SK-N-SH (cell line): ENCODE measurements at regions not wholly inside any gene's neighbourhood (a gene's known extent, or its start where the extent isn't known, plus 50 kb on each side); places are given as distances from the start of the nearest gene placed in this dataset.

Experiments used
- CTCF ChIA-PET: fragments of 300-600, 350-600 bp; formaldehyde crosslinking; extraction: SDS; loops from one replicate; lab custom pipeline; 2021; lab: Yijun Ruan, JAX
- POLR2A ChIA-PET: fragments of 350-600 bp; sonication (Branson Sonifier 250); formaldehyde crosslinking; extraction: SDS; loops from one replicate; lab custom pipeline; 2020; ENCODE audit warnings: antibody characterized with exemption, inconsistent platforms; lab: Yijun Ruan, JAX
- DNase-seq: peaks from one replicate; pipeline ENCODE4 v3.0.0; 2012
- H2AFZ ChIP-seq: fragments of 200-600 bp; sonication (generic); 2 replicates; pipeline ENCODE4 v1.8.1; 2016; ENCODE audit warnings: antibody characterized with exemption, mild to moderate bottlenecking, low read depth
- H3F3A ChIP-seq: fragments of 200-600 bp; sonication (generic); replicated peaks from 2 replicates; pipeline ENCODE3; 2016; ENCODE audit warnings: antibody characterized with exemption, mild to moderate bottlenecking; ENCODE audit not compliant: insufficient read depth
- H3K27ac ChIP-seq, 2 experiments: fragments of 200-500 bp in 1 of 2; fragments of 200-600 bp in 1 of 2; sonication (Bioruptor generic) in 1 of 2; sonication (generic), shearing (Covaris generic) in 1 of 2; 2 replicates each; pipeline versions ENCODE4 v1.5.1 to v1.6.1; 2014 to 2016; ENCODE audit warnings: low read depth in 2 of 2, inconsistent platforms in 1 of 2, low read length in 1 of 2, mild to moderate bottlenecking in 1 of 2, mixed read lengths in 1 of 2
- H3K27me3 ChIP-seq: fragments of 200-600 bp; sonication (generic), shearing (Covaris generic); 2 replicates; pipeline ENCODE4 v1.6.1; 2016; ENCODE audit warnings: mixed run types; ENCODE audit not compliant: insufficient read depth
- H3K36me3 ChIP-seq, 2 experiments: fragments of 200-500 bp in 1 of 2; fragments of 200-600 bp in 1 of 2; sonication (Bioruptor generic) in 1 of 2; sonication (generic) in 1 of 2; replicated peaks in 1 of 2; 2 replicates each; pipeline versions ENCODE3 to v1.5.1; 2014 to 2016; ENCODE audit warnings: low read length in 1 of 2, mild to moderate bottlenecking in 1 of 2; ENCODE audit not compliant: insufficient read depth in 2 of 2, control insufficient read depth in 1 of 2
- H3K4me1 ChIP-seq, 2 experiments: fragments of 200-500 bp in 1 of 2; fragments of 200-600 bp in 1 of 2; sonication (Bioruptor generic) in 1 of 2; sonication (generic), shearing (Covaris generic) in 1 of 2; 2 replicates each; pipeline versions ENCODE4 v1.5.1 to v1.6.1; 2014 to 2016; ENCODE audit warnings: low read depth in 1 of 2, low read length in 1 of 2, mixed run types in 1 of 2; ENCODE audit not compliant: insufficient read depth in 2 of 2, control insufficient read depth in 1 of 2
- H3K4me2 ChIP-seq: fragments of 200-600 bp; sonication (generic), shearing (Covaris generic); 2 replicates; pipeline ENCODE4 v1.6.1; 2017; ENCODE audit warnings: mixed run types
- H3K4me3 ChIP-seq, 2 experiments: fragments of 200-500 bp in 1 of 2; fragments of 200-600 bp in 1 of 2; sonication (Bioruptor generic) in 1 of 2; sonication (generic), shearing (Covaris generic) in 1 of 2; 2 replicates each; pipeline versions ENCODE4 v1.5.1 to v1.8.1; 2014 to 2016; ENCODE audit warnings: low read depth in 2 of 2, inconsistent platforms in 1 of 2, low read length in 1 of 2, mild to moderate bottlenecking in 1 of 2, mixed read lengths in 1 of 2, moderate library complexity in 1 of 2
- H3K79me2 ChIP-seq: fragments of 200-600 bp; sonication (generic); 2 replicates; pipeline ENCODE4 v1.8.1; 2017; ENCODE audit warnings: mild to moderate bottlenecking; ENCODE audit not compliant: insufficient read depth
- H3K9ac ChIP-seq: fragments of 200-600 bp; sonication (generic); 2 replicates; pipeline ENCODE4 v1.6.1; 2017; ENCODE audit warnings: mixed run types
- H3K9me2 ChIP-seq: fragments of 200-600 bp; sonication (generic); 2 replicates; pipeline ENCODE4 v1.6.1; 2017; ENCODE audit warnings: mixed run types
- H3K9me3 ChIP-seq: fragments of 200-600 bp; sonication (generic); 2 replicates; pipeline ENCODE4 v1.6.1; 2017; ENCODE audit warnings: mixed run types, mild to moderate bottlenecking, moderate library complexity
- H4K20me1 ChIP-seq: fragments of 200-600 bp; sonication (generic); 2 replicates; pipeline ENCODE4 v1.6.1; 2017; ENCODE audit warnings: mild to moderate bottlenecking, mixed run types; ENCODE audit not compliant: insufficient read depth
- CHD2 ChIP-seq: fragments of 150-350 bp; IDR thresholded peaks from 2 replicates; pipeline ENCODE4 v1.6.1; 2018; ENCODE audit warnings: low read length; ENCODE audit not compliant: partially characterized antibody
- EZH2phosphoT487 ChIP-seq: fragments of 200-600 bp; sonication (generic); IDR thresholded peaks from 2 replicates; pipeline ENCODE4 v1.6.1; 2017; ENCODE audit warnings: low read depth, mixed run types, mild to moderate bottlenecking, antibody characterized with exemption, moderate library complexity, borderline replicate concordance
- FOSL2 ChIP-seq: IDR thresholded peaks from 2 replicates; pipeline ENCODE4 v1.4.0; 2012; ENCODE audit warnings: low read depth, mild to moderate bottlenecking, moderate library complexity, borderline replicate concordance
- FOXJ3 ChIP-seq: sonication (generic); formaldehyde crosslinking; IDR thresholded peaks from 2 replicates; pipeline ENCODE4 v1.5.1; 2020; ENCODE audit warnings: mild to moderate bottlenecking, missing genetic modification reagents
- FOXM1 ChIP-seq: IDR thresholded peaks from 2 replicates; pipeline ENCODE4 v1.4.0; 2012; ENCODE audit warnings: low read depth, mild to moderate bottlenecking
- GABPA ChIP-seq: IDR thresholded peaks from 2 replicates; pipeline ENCODE4 v1.4.0; 2012; ENCODE audit warnings: low read depth, mild to moderate bottlenecking
- GATA2 ChIP-seq: sonication (generic); formaldehyde crosslinking; IDR thresholded peaks from 2 replicates; pipeline ENCODE4 v1.5.0; 2020; ENCODE audit warnings: mild to moderate bottlenecking, missing genetic modification reagents
- JUND ChIP-seq: IDR thresholded peaks from 2 replicates; pipeline ENCODE4 v1.4.0; 2012
- MXI1 ChIP-seq: IDR thresholded peaks from 2 replicates; pipeline ENCODE4 v1.6.1; 2012; ENCODE audit warnings: mild to moderate bottlenecking, low read depth, low read length, improper control_type of control experiment
- NFIC ChIP-seq: IDR thresholded peaks from 2 replicates; pipeline ENCODE4 v1.4.0; 2012; ENCODE audit warnings: borderline replicate concordance
- NRF1 ChIP-seq: IDR thresholded peaks from 2 replicates; pipeline ENCODE4 v1.6.1; 2012; ENCODE audit warnings: low read depth, mild to moderate bottlenecking, low read length
- POLR2AphosphoS5 ChIP-seq: IDR thresholded peaks from 2 replicates; pipeline ENCODE4 v1.6.1; 2012; ENCODE audit warnings: low read depth, low read length
- RCOR1 ChIP-seq: fragments of 150-350 bp; IDR thresholded peaks from 2 replicates; pipeline ENCODE4 v1.6.1; 2017; ENCODE audit warnings: antibody characterized with exemption, low read length
- RFX5 ChIP-seq: IDR thresholded peaks from 2 replicates; pipeline ENCODE4 v1.6.1; 2012; ENCODE audit warnings: mild to moderate bottlenecking, improper control_type of control experiment, low read length
- SMC3 ChIP-seq: IDR thresholded peaks from 2 replicates; pipeline ENCODE4 v1.6.1; 2012; ENCODE audit warnings: low read depth, low read length, improper control_type of control experiment
- TEAD4 ChIP-seq: IDR thresholded peaks from 2 replicates; pipeline ENCODE4 v1.4.0; 2012; ENCODE audit warnings: mild to moderate bottlenecking, borderline replicate concordance; ENCODE audit not compliant: insufficient read depth
- YY1 ChIP-seq: IDR thresholded peaks from 2 replicates; pipeline ENCODE4 v1.4.0; 2012; ENCODE audit warnings: low read depth, mild to moderate bottlenecking
- WGBS: methylation state at CpG from one replicate; pipeline ENCODE4 v1.1.6; 2017; ENCODE audit warnings: low lambda C conversion rate; 5-methylcytosine and 5-hydroxymethylcytosine counted together
- TF ChIP-seq, protein P1 (sequence below): IDR thresholded peaks from 2 replicates; pipeline ENCODE4 v1.4.0; 2012; ENCODE audit warnings: low read depth
- TF ChIP-seq, protein P2 (sequence below): fragments of 200-600 bp; sonication (generic); IDR thresholded peaks from 2 replicates; pipeline ENCODE4 v1.6.1; 2017; ENCODE audit warnings: antibody characterized with exemption, mild to moderate bottlenecking, moderate library complexity
- TF ChIP-seq, protein P3 (sequence below): IDR thresholded peaks from 2 replicates; pipeline ENCODE4 v1.4.0; 2012; ENCODE audit warnings: low read depth, borderline replicate concordance
- TF ChIP-seq, protein P4 (sequence below): fragments of 150-350 bp; IDR thresholded peaks from 2 replicates; pipeline ENCODE4 v1.6.1; 2016; ENCODE audit warnings: mild to moderate bottlenecking, low read depth, low read length

DNA sequence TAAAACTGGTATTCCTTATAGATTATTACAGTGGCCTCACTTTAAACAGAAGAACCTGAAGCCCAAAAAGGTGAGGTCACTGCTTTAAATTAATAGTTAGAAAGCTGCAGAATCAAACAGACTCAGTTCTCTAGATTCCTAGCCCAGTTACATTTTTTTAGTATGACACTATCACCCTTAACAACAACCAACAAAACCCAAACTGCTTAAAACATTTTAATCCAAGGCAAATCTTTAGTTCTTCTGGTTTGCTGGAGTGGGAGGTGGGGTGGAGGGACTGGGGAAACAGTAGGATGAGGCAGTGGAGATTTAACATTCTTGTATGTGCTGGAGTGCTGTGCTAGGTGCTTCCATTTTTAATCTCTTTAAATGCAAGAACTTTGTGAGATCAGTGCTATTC lies 631.6 kb upstream of the KCNMB2 start:
- no peaks in the 10 kb centered on the region for H3K79me2 ChIP-seq
- no peak overlapping the region; the same call in 1 of the 2 replicates for H2AFZ ChIP-seq
- CTCF ChIA-PET, result no interaction called here
- peaks cover 0 to 6% of the 10 kb centered on the region in 2 experiments for H3K36me3 ChIP-seq
- no peaks in the 10 kb centered on the region for H3K9me2 ChIP-seq
- no peaks in the 10 kb centered on the region for H3K9me3 ChIP-seq
- peak overlapping the region; percentile 36; the same call in 1 of the 2 replicates for H3K9ac ChIP-seq
- no peaks in the 10 kb centered on the region for H3K27me3 ChIP-seq
- H3K4me1 ChIP-seq, result peaks cover 0 to 18% of the 10 kb centered on the region in 2 experiments
- no peak for DNase-seq
- TF ChIP-seq NRF1, result no peak
- no peak for TF ChIP-seq RCOR1
- no peak for TF ChIP-seq FOXM1
- no peak for TF ChIP-seq YY1
- no peak for TF ChIP-seq GABPA
- TF ChIP-seq, all 33 proteins: peak for 0
- H3F3A ChIP-seq, result peaks cover 31% of the 10 kb centered on the region
- peak overlapping the region; percentile 83; a peak in 3 of 4 replicates for H3K27ac ChIP-seq
- H3K4me2 ChIP-seq, result 0 out of 2 replicates have a peak overlapping the region, but pooled peaks have one; percentile 32
- H4K20me1 ChIP-seq, result no peaks in the 10 kb centered on the region
- POLR2A ChIA-PET, result no interaction called here
- no peak overlapping the region for H3K4me3 ChIP-seq

DNA sequence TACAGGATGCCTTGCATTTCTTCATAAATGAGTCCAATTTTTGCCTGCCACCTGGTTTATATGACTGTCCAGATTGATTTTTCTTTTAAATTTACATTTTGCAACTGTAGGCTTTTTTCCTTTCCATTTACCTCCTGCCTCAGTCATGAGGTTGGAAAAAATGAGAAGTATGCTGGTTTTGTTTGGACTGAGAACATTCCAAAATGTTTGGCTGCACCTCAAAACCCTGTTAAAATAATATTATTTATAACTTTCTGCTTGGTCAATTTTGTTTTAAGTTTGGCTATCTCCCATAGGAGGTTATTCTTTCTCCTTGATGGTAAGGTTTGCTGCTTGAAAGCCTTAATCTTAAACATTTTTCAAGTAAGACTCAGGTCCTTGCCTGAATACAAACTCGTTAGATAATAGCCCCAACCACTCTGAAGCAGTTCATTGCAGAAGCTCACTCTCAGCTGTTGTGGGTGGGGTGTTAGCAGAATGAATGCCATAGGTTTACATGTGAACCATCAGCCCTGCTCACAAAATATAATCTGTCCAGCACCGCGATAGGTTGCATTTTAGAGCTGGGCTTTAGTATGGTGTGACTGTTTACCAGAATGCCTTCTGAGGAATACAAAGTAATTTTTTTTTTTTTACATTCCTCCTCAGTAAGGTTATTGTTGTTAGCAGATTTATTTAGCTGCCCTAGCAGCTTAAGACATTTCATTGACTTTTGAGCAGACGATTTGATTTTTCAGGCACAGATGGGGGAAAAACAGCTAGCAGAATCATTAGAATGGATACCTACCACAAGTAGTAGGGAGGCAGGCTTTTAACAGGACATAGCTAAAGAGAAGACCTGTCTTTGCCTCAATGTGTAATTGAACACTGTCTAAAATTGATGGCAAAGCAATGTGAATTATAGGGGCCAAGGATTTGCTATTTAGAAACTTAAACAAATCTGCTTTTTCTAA lies 630.8 kb upstream of the KCNMB2 start:
- Histone ChIP-seq H3K9me3 (no peaks in the 10 kb centered on the region), H3K27me3 (no peaks in the 10 kb centered on the region), H2AFZ (peak overlapping the region; percentile 21; the same call in 1 of the 2 replicates), H3F3A (peaks cover 31% of the 10 kb centered on the region), H3K4me1 (peaks cover 0 to 18% of the 10 kb centered on the region in 2 experiments), H3K4me2 (peak overlapping the region; percentile 32; the same call in 1 of the 2 replicates), H3K9ac (peak overlapping the region; percentile 41), H3K36me3 (peaks cover 0 to 6% of the 10 kb centered on the region in 2 experiments), H3K9me2 (no peaks in the 10 kb centered on the region), H3K27ac (peak overlapping the region; percentile 83 to 92), H3K4me3 (no peak overlapping the region), H3K79me2 (no peaks in the 10 kb centered on the region), H4K20me1 (no peaks in the 10 kb centered on the region)
- ChIA-PET CTCF (interaction anchor here (1.1 to 1.5 kb wide), 3 partner anchors 68 to 855 kb away, joined by 3 read pairs; no protein-coding TSS in a partner anchor), POLR2A (no interaction called here)
- WGBS, result 67% methylated on average over 4 of the region's 4 CpGs
- DNase-seq, result no peak
- TF ChIP-seq GABPA (no peak), GATA2 (CRISPR knock-in tag) (no peak), NFIC (peak; percentile 88), CHD2 (no peak), FOSL2 (peak; percentile 57; the same call in 1 of the 2 replicates), FOXJ3 (CRISPR knock-in tag) (no peak), YY1 (no peak), FOXM1 (peak; percentile 83; the same call in 1 of the 2 replicates), RFX5 (no peak), TEAD4 (peak; percentile 94), POLR2AphosphoS5 (peak; percentile 78; the same call in 1 of the 2 replicates), JUND (peak; percentile 78), EZH2phosphoT487 (no peak), SMC3 (no peak), MXI1 (no peak)
- TF ChIP-seq, protein P1, sequence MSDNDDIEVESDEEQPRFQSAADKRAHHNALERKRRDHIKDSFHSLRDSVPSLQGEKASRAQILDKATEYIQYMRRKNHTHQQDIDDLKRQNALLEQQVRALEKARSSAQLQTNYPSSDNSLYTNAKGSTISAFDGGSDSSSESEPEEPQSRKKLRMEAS, result no peak
- TF ChIP-seq, protein P2, sequence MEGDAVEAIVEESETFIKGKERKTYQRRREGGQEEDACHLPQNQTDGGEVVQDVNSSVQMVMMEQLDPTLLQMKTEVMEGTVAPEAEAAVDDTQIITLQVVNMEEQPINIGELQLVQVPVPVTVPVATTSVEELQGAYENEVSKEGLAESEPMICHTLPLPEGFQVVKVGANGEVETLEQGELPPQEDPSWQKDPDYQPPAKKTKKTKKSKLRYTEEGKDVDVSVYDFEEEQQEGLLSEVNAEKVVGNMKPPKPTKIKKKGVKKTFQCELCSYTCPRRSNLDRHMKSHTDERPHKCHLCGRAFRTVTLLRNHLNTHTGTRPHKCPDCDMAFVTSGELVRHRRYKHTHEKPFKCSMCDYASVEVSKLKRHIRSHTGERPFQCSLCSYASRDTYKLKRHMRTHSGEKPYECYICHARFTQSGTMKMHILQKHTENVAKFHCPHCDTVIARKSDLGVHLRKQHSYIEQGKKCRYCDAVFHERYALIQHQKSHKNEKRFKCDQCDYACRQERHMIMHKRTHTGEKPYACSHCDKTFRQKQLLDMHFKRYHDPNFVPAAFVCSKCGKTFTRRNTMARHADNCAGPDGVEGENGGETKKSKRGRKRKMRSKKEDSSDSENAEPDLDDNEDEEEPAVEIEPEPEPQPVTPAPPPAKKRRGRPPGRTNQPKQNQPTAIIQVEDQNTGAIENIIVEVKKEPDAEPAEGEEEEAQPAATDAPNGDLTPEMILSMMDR, result no peak
- TF ChIP-seq, protein P3, sequence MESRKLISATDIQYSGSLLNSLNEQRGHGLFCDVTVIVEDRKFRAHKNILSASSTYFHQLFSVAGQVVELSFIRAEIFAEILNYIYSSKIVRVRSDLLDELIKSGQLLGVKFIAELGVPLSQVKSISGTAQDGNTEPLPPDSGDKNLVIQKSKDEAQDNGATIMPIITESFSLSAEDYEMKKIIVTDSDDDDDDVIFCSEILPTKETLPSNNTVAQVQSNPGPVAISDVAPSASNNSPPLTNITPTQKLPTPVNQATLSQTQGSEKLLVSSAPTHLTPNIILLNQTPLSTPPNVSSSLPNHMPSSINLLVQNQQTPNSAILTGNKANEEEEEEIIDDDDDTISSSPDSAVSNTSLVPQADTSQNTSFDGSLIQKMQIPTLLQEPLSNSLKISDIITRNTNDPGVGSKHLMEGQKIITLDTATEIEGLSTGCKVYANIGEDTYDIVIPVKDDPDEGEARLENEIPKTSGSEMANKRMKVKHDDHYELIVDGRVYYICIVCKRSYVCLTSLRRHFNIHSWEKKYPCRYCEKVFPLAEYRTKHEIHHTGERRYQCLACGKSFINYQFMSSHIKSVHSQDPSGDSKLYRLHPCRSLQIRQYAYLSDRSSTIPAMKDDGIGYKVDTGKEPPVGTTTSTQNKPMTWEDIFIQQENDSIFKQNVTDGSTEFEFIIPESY, result no peak
- TF ChIP-seq, protein P4, sequence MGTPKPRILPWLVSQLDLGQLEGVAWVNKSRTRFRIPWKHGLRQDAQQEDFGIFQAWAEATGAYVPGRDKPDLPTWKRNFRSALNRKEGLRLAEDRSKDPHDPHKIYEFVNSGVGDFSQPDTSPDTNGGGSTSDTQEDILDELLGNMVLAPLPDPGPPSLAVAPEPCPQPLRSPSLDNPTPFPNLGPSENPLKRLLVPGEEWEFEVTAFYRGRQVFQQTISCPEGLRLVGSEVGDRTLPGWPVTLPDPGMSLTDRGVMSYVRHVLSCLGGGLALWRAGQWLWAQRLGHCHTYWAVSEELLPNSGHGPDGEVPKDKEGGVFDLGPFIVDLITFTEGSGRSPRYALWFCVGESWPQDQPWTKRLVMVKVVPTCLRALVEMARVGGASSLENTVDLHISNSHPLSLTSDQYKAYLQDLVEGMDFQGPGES, result no peak
